ENCODE measurements at regions not wholly inside any gene's neighbourhood (a gene's known extent, or its start where the extent isn't known, plus 50 kb on each side); places are given as distances from the start of the nearest gene placed in this dataset.

- Histone ChIP-seq H3K4me1 (ENCODE audit: control insufficient read depth in 1 of 2, insufficient read depth in 2 of 2, low read length in 2 of 2) (peaks cover 3 to 8% of the 10 kb centered on the region in 2 donors), H3K36me3 (ENCODE audit: control insufficient read depth in 1 of 2, insufficient read depth in 2 of 2, low read length in 1 of 2) (no peaks in the 10 kb centered on the region), H3K27me3 (ENCODE audit: control insufficient read depth in 1 of 2, insufficient read depth in 2 of 2, low read length in 1 of 2) (no peaks in the 10 kb centered on the region), H3K27ac (ENCODE audit: low read depth in 1 of 2, low read length in 2 of 2) (peak overlapping the region in 1 of 2 donors; percentile 28), H3K9me3 (ENCODE audit: control insufficient read depth, low read length) (no peaks in the 10 kb centered on the region), H3K4me3 (ENCODE audit: low read length in 2 of 2) (no peak overlapping the region)
- DNase-seq, result no peak
- ATAC-seq (ENCODE audit: low FRiP score), result no peak
- WGBS, 2 donors, result 0 to 3% methylated on average over 2 of the region's 2 CpGs
- intact Hi-C loops (cut with DNase I), result no loop called here
Measured at GRCh38 chr11:92329646-92330045, 105.0 kb downstream of the FAT3 start.

GRCh38 chr11:92330114-92330513 is 105.5 kb downstream of the FAT3 start:
- ATAC-seq (ENCODE audit: low FRiP score) (no peak), DNase-seq (no peak)
- WGBS, 2 donors, result 78% methylated on average over 2 of the region's 2 CpGs
- intact Hi-C loops (cut with DNase I), result no loop called here
- Histone ChIP-seq H3K36me3 (ENCODE audit: control insufficient read depth in 1 of 2, insufficient read depth in 2 of 2, low read length in 1 of 2) (no peaks in the 10 kb centered on the region), H3K4me1 (ENCODE audit: control insufficient read depth in 1 of 2, insufficient read depth in 2 of 2, low read length in 2 of 2) (peaks cover 3 to 8% of the 10 kb centered on the region in 2 donors), H3K27ac (ENCODE audit: low read depth in 1 of 2, low read length in 2 of 2) (peak overlapping the region in 1 of 2 donors; percentile 28), H3K27me3 (ENCODE audit: control insufficient read depth in 1 of 2, insufficient read depth in 2 of 2, low read length in 1 of 2) (no peaks in the 10 kb centered on the region), H3K9me3 (ENCODE audit: control insufficient read depth, low read length) (no peaks in the 10 kb centered on the region), H3K4me3 (ENCODE audit: low read length in 2 of 2) (no peak overlapping the region)

- Histone ChIP-seq H3K36me3 (ENCODE audit: control insufficient read depth in 1 of 2, insufficient read depth in 2 of 2, low read length in 1 of 2) (no peaks in the 10 kb centered on the region), H3K27me3 (ENCODE audit: control insufficient read depth in 1 of 2, insufficient read depth in 2 of 2, low read length in 1 of 2) (no peaks in the 10 kb centered on the region), H3K9me3 (ENCODE audit: control insufficient read depth, low read length) (no peaks in the 10 kb centered on the region), H3K4me3 (ENCODE audit: low read length in 2 of 2) (no peak overlapping the region), H3K27ac (ENCODE audit: low read depth in 1 of 2, low read length in 2 of 2) (no peak overlapping the region), H3K4me1 (ENCODE audit: control insufficient read depth in 1 of 2, insufficient read depth in 2 of 2, low read length in 2 of 2) (peaks cover 3 to 8% of the 10 kb centered on the region in 2 donors)
- intact Hi-C loops (cut with DNase I), result no loop called here
- WGBS, 2 donors, result 63 to 69% methylated on average over 1 of the region's 1 CpG
- DNase-seq (no peak), ATAC-seq (ENCODE audit: low FRiP score) (no peak)
Measured at GRCh38 chr11:92332986-92333385, 108.4 kb downstream of the FAT3 start.

GRCh38 chr11:92340839-92341238 is 116.2 kb downstream of the FAT3 start:
- ATAC-seq (ENCODE audit: low FRiP score), result no peak
- intact Hi-C loops (cut with DNase I), result loop anchor here in 1 of 2 donors (10.0 kb wide), 1 partner anchor 676 kb away; no protein-coding TSS in a partner anchor
- no peaks in the 10 kb centered on the region for H3K27me3 ChIP-seq (ENCODE audit: control insufficient read depth in 1 of 2, insufficient read depth in 2 of 2, low read length in 1 of 2)
- WGBS, 2 donors, result 94 to 96% methylated on average over 6 of the region's 6 CpGs
- no peak for DNase-seq
- H3K4me1 ChIP-seq (ENCODE audit: control insufficient read depth in 1 of 2, insufficient read depth in 2 of 2, low read length in 2 of 2), result no peaks in the 10 kb centered on the region
- no peak overlapping the region for H3K27ac ChIP-seq (ENCODE audit: low read depth in 1 of 2, low read length in 2 of 2)
- H3K4me3 ChIP-seq (ENCODE audit: low read length in 2 of 2), result no peak overlapping the region
- no peaks in the 10 kb centered on the region for H3K36me3 ChIP-seq (ENCODE audit: control insufficient read depth in 1 of 2, insufficient read depth in 2 of 2, low read length in 1 of 2)
- no peaks in the 10 kb centered on the region for H3K9me3 ChIP-seq (ENCODE audit: control insufficient read depth, low read length)

- no peak overlapping the region for H3K27ac ChIP-seq (ENCODE audit: low read depth in 1 of 2, low read length in 2 of 2)
- intact Hi-C loops (cut with DNase I), result loop anchor here in 1 of 2 donors (10.0 kb wide), 1 partner anchor 677 kb away; no protein-coding TSS in a partner anchor
- no peaks in the 10 kb centered on the region for H3K36me3 ChIP-seq (ENCODE audit: control insufficient read depth in 1 of 2, insufficient read depth in 2 of 2, low read length in 1 of 2)
- no peaks in the 10 kb centered on the region for H3K4me1 ChIP-seq (ENCODE audit: control insufficient read depth in 1 of 2, insufficient read depth in 2 of 2, low read length in 2 of 2)
- WGBS, 2 donors, result 66 to 70% methylated on average over 9 of the region's 9 CpGs
- H3K9me3 ChIP-seq (ENCODE audit: control insufficient read depth, low read length), result no peaks in the 10 kb centered on the region
- H3K27me3 ChIP-seq (ENCODE audit: control insufficient read depth in 1 of 2, insufficient read depth in 2 of 2, low read length in 1 of 2), result no peaks in the 10 kb centered on the region
- no peak overlapping the region for H3K4me3 ChIP-seq (ENCODE audit: low read length in 2 of 2)
- no peak for ATAC-seq (ENCODE audit: low FRiP score)
- no peak for DNase-seq
Measured at GRCh38 chr11:92342034-92342720, 117.6 kb downstream of the FAT3 start.

- Histone ChIP-seq H3K27me3 (ENCODE audit: control insufficient read depth in 1 of 2, insufficient read depth in 2 of 2, low read length in 1 of 2) (no peaks in the 10 kb centered on the region), H3K36me3 (ENCODE audit: control insufficient read depth in 1 of 2, insufficient read depth in 2 of 2, low read length in 1 of 2) (no peaks in the 10 kb centered on the region), H3K27ac (ENCODE audit: low read depth in 1 of 2, low read length in 2 of 2) (no peak overlapping the region), H3K4me1 (ENCODE audit: control insufficient read depth in 1 of 2, insufficient read depth in 2 of 2, low read length in 2 of 2) (no peaks in the 10 kb centered on the region), H3K9me3 (ENCODE audit: control insufficient read depth, low read length) (no peaks in the 10 kb centered on the region), H3K4me3 (ENCODE audit: low read length in 2 of 2) (no peak overlapping the region)
- no peak for ATAC-seq (ENCODE audit: low FRiP score)
- intact Hi-C loops (cut with DNase I), result loop anchor here in 1 of 2 donors (10.0 kb wide), 1 partner anchor 678 kb away; no protein-coding TSS in a partner anchor
- WGBS, 2 donors, result 69 to 73% methylated on average over 3 of the region's 3 CpGs
- no peak for DNase-seq
Measured at GRCh38 chr11:92342886-92343285, 118.3 kb downstream of the FAT3 start.

- intact Hi-C loops (cut with DNase I), result loop anchor here in 1 of 2 donors (10.0 kb wide), 1 partner anchor 681 kb away; no protein-coding TSS in a partner anchor
- no peak for ATAC-seq (ENCODE audit: low FRiP score)
- no peak overlapping the region for H3K27ac ChIP-seq (ENCODE audit: low read depth in 1 of 2, low read length in 2 of 2)
Measured at GRCh38 chr11:92346220-92346619, 121.6 kb downstream of the FAT3 start.

GRCh38 chr11:92347454-92347853 is 122.8 kb downstream of the FAT3 start:
- ATAC-seq (ENCODE audit: low FRiP score), result no peak
- intact Hi-C loops (cut with DNase I), result loop anchor here in 1 of 2 donors (10.0 kb wide), 1 partner anchor 683 kb away; no protein-coding TSS in a partner anchor
- Histone ChIP-seq H3K27ac (ENCODE audit: low read depth in 1 of 2, low read length in 2 of 2) (no peak overlapping the region), H3K4me1 (ENCODE audit: control insufficient read depth in 1 of 2, insufficient read depth in 2 of 2, low read length in 2 of 2) (no peaks in the 10 kb centered on the region), H3K9me3 (ENCODE audit: control insufficient read depth, low read length) (no peaks in the 10 kb centered on the region), H3K36me3 (ENCODE audit: control insufficient read depth in 1 of 2, insufficient read depth in 2 of 2, low read length in 1 of 2) (no peaks in the 10 kb centered on the region), H3K27me3 (ENCODE audit: control insufficient read depth in 1 of 2, insufficient read depth in 2 of 2, low read length in 1 of 2) (no peaks in the 10 kb centered on the region), H3K4me3 (ENCODE audit: low read length in 2 of 2) (no peak overlapping the region)
- 15 to 26% methylated on average over 1 of the region's 1 CpG for WGBS, 2 donors
- no peak for DNase-seq

More at GRCh38 chr11:92346220-92346619, 121.6 kb downstream of the FAT3 start:
- DNase-seq, result no peak
- Histone ChIP-seq H3K27me3 (ENCODE audit: control insufficient read depth in 1 of 2, insufficient read depth in 2 of 2, low read length in 1 of 2) (no peaks in the 10 kb centered on the region), H3K9me3 (ENCODE audit: control insufficient read depth, low read length) (no peaks in the 10 kb centered on the region), H3K36me3 (ENCODE audit: control insufficient read depth in 1 of 2, insufficient read depth in 2 of 2, low read length in 1 of 2) (no peaks in the 10 kb centered on the region), H3K4me3 (ENCODE audit: low read length in 2 of 2) (no peak overlapping the region), H3K4me1 (ENCODE audit: control insufficient read depth in 1 of 2, insufficient read depth in 2 of 2, low read length in 2 of 2) (no peaks in the 10 kb centered on the region)
- 73 to 79% methylated on average over 4 of the region's 4 CpGs for WGBS, 2 donors
